H1 (cell line): ENCODE measurements at regions not wholly inside any gene's neighbourhood (a gene's known extent, or its start where the extent isn't known, plus 50 kb on each side); places are given as distances from the start of the nearest gene placed in this dataset.

Experiments
- ASH2L ChIP-seq: fragments of 200-600, 300-600 bp; sonication (generic); IDR thresholded peaks from one replicate; pipeline ENCODE4 v1.7.1; 2017; ENCODE audit warnings: low read length
- CBX5 ChIP-seq: fragments of 300-800, 300-1000 bp; sonication (generic); IDR thresholded peaks from 2 replicates; pipeline ENCODE4 v1.7.1; 2016; ENCODE audit warnings: antibody characterized with exemption, low read length, low read depth
- CTCF ChIP-seq, 3 experiments: IDR thresholded peaks; 1 replicate in 2 of 3; 2 replicates in 1 of 3; pipeline versions ENCODE4 v1.5.1 to v1.6.1; 2011; ENCODE audit warnings: low read length in 3 of 3, mild to moderate bottlenecking in 3 of 3, inconsistent platforms in 2 of 3, low read depth in 1 of 3, moderate library complexity in 1 of 3; ENCODE audit not compliant: insufficient read depth in 1 of 3; ENCODE audit errors: control extremely low read depth in 1 of 3
- EGR1 ChIP-seq: IDR thresholded peaks from 2 replicates; pipeline ENCODE4 v1.6.1; 2011; ENCODE audit warnings: low read depth, low read length, borderline replicate concordance
- EZH2 ChIP-seq: fragments of 200-600 bp; sonication (generic); IDR thresholded peaks from 2 replicates; pipeline ENCODE4 v1.7.1; 2012; ENCODE audit warnings: low read depth, mild to moderate bottlenecking, moderate library complexity, low read length, inconsistent platforms; ENCODE audit not compliant: severe bottlenecking
- GABPA ChIP-seq: IDR thresholded peaks from 2 replicates; pipeline ENCODE4 v1.6.1; 2011; ENCODE audit warnings: mild to moderate bottlenecking, low read length, moderate library complexity, borderline replicate concordance; ENCODE audit not compliant: insufficient read depth
- GTF2F1 ChIP-seq: IDR thresholded peaks from 2 replicates; pipeline ENCODE4 v1.6.1; 2012; ENCODE audit warnings: low read depth, low read length, improper control_type of control experiment, borderline replicate concordance
- HDAC2 ChIP-seq, 2 experiments: fragments of 300-600 bp in 1 of 2; sonication (generic) in 1 of 2; IDR thresholded peaks; 2 replicates each; pipeline ENCODE4 v1.6.1; 2011 to 2012; ENCODE audit warnings: low read depth in 2 of 2, low read length in 2 of 2, mild to moderate bottlenecking in 2 of 2, moderate library complexity in 2 of 2, borderline replicate concordance in 1 of 2, inconsistent platforms in 1 of 2
- POLR2A ChIP-seq, 2 experiments: IDR thresholded peaks; 1 replicate in 1 of 2; 2 replicates in 1 of 2; pipeline ENCODE4 v1.6.1; 2011; ENCODE audit warnings: low read depth in 2 of 2, low read length in 2 of 2, mild to moderate bottlenecking in 2 of 2; ENCODE audit errors: control extremely low read depth in 1 of 2
- POLR2AphosphoS5 ChIP-seq: IDR thresholded peaks from 2 replicates; pipeline ENCODE4 v1.6.1; 2011; ENCODE audit warnings: low read depth, low read length
- RAD21 ChIP-seq, 2 experiments: IDR thresholded peaks in 1 of 2; conservative IDR thresholded peaks in 1 of 2; 2 replicates each; pipeline ENCODE4 v1.6.1; 2011; ENCODE audit warnings: low read depth in 2 of 2, low read length in 2 of 2, improper control_type of control experiment in 1 of 2, inconsistent platforms in 1 of 2, mild to moderate bottlenecking in 1 of 2, moderate library complexity in 1 of 2
- SP1 ChIP-seq: IDR thresholded peaks from 2 replicates; pipeline ENCODE4 v1.6.1; 2011; ENCODE audit warnings: low read depth, low read length
- USF2 ChIP-seq: IDR thresholded peaks from 2 replicates; pipeline ENCODE4 v1.6.1; 2011; ENCODE audit warnings: low read length, improper control_type of control experiment

GRCh38 chr3:16004812-16005211 is 169.7 kb upstream of the GALNT15 start:
- no peak for TF ChIP-seq EZH2
- TF ChIP-seq GABPA, result no peak
- no peak for TF ChIP-seq GTF2F1
- no peak for TF ChIP-seq RAD21 (IDR thresholded peaks at IDR 0.05 in 1 of 2, conservative IDR thresholded peaks at IDR 0.05 in 1 of 2; ENCODE audit: low read depth in 2 of 2, low read length in 2 of 2)
- no peak for TF ChIP-seq CTCF (IDR thresholded peaks at IDR 0.05; ENCODE audit: control extremely low read depth in 1 of 3, insufficient read depth in 1 of 3, low read depth in 1 of 3, low read length in 3 of 3)
- no peak for TF ChIP-seq POLR2A (IDR thresholded peaks at IDR 0.05; ENCODE audit: control extremely low read depth in 1 of 2, low read depth in 2 of 2, low read length in 2 of 2)
- no peak for TF ChIP-seq HDAC2 (IDR thresholded peaks at IDR 0.05; ENCODE audit: borderline replicate concordance in 1 of 2, low read depth in 2 of 2, low read length in 2 of 2)
- TF ChIP-seq USF2, result no peak
- no peak for TF ChIP-seq POLR2AphosphoS5
- TF ChIP-seq CBX5, result no peak
- TF ChIP-seq ASH2L, result no peak
- no peak for TF ChIP-seq SP1
- TF ChIP-seq EGR1, result no peak
